Epidermal melanocyte (primary cell): ENCODE measurements at regions not wholly inside any gene's neighbourhood (a gene's known extent, or its start where the extent isn't known, plus 50 kb on each side); places are given as distances from the start of the nearest gene placed in this dataset.
A peak's percentile ranks its signal among the peaks of the same experiment; 100 is the strongest.

ENCODE experiments used
- DNase-seq: peaks from one replicate; pipeline ENCODE4 v3.0.0; 2011; ENCODE audit warnings: low spot score; ENCODE audit not compliant: insufficient read length

GRCh38 chr5:68922172-68922987, 171.4 kb upstream of the SLC30A5 start:
- DNase-seq: no peak

DNA sequence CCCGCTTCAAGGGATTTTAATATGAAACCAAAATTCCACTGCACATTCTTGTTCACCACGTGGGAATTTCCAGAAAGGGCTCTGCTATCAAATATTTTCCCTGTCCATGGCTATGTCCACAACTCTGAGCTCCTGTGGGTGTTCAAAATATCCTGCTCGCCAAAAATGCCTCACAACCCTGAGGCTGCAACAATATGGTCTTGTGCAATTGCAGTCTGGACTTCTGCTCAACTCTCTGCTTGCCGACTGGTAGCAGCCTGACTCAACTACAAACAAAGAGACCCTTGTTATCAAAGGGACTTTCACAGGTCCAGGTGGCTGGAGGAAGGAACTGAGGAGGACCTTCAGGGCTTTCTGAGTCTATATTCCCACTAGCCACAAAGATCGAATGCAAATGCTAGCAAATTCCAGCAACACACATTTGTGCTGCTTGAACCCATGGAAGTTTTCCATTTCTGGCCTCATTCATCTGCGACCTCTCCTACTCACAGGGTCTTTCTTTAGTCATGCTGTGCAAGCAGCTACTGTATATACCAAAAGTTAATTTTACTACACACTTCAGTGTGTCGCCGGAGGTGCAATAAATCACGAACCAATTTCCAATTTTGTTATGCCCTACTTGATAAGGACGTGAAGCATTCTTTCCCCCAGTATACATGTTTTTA, 169.2 kb upstream of the SLC30A5 start:
- DNase-seq: peak; percentile 49

DNA sequence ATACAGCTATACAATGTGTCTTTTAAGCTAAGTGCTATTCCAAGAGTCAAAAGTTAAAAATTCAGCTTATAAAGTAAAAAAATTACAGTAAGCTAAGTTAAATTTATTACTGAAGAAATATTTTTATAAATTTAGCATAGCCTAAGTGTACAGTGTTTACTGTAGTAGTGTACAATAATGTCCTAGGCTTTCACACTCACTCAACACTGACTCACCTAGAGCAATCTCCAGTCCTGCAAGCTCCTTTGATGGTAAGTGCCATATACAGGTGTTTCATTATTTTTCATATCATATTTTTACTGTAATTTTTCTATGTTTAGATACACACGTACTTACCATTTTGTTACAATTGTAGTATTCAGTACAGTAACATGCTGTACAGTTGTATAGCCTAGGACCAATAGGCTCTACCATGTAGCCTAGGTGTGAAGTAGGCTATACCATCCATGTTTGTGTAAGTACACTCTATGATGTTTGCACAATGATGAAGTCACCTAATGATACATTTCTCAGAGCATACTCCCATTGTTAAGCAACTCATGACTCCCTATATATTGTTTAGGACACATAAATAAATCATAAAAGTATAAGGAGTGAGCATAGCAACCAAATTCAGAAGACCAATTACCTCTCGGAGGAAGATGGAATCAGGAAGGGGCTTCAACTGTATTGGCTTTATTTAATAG, 165.1 kb upstream of the SLC30A5 start:
- DNase-seq: no peak

DNA sequence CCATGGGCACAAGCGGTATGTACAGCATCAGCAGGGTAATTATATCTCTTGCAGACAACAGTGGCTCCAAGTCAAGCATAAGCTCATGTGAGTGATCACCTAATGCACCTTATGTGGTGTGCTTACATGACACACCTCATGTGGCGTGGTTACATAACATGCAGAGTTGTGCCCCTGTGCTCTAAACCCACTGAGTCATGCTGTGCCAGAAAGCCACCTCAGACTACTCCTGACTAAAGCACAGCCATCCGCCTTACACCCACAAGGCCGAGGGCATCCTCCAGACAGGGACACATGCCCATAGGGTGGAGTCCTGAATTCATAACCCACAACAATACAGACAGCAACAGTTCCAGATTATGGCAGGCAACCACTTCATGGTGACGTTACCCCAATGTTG, 163.7 kb upstream of the SLC30A5 start:
- no peak for DNase-seq

- DNase-seq: no peak
Measured at GRCh38 chr5:68932830-68933434, 160.9 kb upstream of the SLC30A5 start.

DNA sequence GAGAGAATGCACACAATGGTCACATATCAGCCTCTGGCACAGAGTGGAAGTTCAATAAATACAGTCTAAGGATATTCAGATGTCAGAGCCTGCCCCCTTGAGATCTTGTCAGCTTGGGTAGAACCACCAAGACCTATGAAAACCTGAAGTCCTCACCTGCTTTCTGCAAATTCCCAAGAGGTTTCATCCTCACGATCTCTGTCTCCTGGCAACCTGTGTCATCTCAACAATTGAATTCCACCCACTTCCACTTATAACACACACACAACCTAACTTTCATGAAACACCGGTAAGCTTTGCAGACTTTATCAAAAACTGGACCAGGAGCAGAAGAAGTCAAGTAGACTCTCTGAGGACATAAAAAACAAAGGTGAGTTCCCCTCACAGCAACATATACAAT, 151.6 kb upstream of the SLC30A5 start:
- DNase-seq: no peak

DNA sequence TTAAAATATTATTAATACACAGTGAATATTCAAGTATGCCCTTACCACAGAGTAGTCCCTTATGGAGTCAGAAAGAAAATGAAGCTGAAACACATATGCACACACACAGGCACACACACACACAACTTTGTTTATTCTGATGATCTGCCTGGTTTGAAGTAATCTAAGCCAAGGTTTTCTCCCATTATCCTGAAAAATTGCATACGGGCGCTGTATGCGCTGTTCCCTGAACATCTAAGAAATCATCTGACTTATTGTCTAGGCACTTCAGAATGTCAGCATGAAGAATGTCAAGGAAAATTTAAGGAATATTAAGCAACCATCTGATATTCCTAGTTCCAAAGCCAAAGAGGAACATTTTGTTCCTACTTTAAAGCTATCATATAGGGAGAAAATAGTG, 147.1 kb upstream of the SLC30A5 start:
- DNase-seq: no peak

- DNase-seq: no peak
Measured at GRCh38 chr5:68947986-68948385, 145.8 kb upstream of the SLC30A5 start.

DNA sequence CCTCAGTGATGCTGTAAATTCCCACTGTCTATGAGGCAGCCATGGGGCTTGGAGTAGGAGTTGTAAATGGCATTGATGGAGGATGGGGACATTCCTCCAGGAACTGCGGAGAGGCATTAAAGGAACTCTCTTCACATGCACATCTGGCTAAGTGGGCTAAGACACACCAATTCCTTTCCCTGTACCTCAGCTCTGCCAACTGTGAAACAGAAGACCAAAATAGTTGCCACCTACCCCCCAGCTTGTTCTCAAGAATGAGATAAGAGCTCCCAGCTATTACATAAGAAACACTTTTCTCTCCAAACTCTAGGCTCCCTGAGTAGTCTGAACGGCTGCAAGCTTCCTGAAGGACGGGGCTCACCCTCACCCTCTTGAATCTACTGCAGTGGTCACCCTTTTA, 144.6 kb upstream of the SLC30A5 start:
- DNase-seq: no peak

- no peak for DNase-seq
Measured at GRCh38 chr5:68949711-68950110, 144.1 kb upstream of the SLC30A5 start.

- no peak for DNase-seq
Measured at GRCh38 chr5:68950125-68950524, 143.7 kb upstream of the SLC30A5 start.

- no peak for DNase-seq
Measured at GRCh38 chr5:68950930-68951329, 142.9 kb upstream of the SLC30A5 start.

- DNase-seq: no peak
Measured at GRCh38 chr5:68953231-68953874, 140.5 kb upstream of the SLC30A5 start.

DNA sequence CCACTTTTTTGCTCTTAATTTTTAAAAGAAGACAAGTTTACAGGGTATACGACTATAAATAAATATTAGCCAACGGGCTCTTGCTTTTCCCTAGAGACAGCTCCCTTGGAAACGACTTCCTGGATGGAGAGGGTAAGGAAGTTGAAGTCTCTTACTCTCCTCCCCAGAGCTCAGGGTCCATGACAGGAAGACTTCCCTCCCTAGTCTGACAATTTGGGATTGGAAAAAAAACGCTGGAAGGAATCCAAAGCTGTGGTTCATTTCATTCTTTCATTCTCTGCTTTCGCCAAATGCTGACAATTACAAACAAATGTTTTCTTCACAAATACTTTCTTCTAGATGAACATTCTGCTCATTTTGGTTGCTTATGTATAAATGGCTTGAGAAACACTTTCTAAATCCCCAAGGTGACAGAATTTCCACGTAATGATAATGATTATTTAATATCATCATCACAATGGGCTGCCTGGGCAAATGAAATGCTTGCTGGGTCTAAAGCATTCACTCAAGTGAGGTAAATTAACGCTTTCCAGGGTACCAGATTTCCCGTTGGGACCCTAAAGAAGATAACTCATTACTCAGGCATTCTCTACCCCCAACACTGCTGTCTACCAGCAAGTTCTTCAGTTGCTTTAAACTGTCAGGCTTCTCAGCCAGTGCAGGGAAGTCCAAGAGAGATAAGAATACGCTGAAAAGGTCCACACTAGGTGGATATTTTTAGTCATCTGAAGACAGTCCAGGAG, 139.8 kb upstream of the SLC30A5 start:
- DNase-seq: no peak

- DNase-seq: no peak
Measured at GRCh38 chr5:68954618-68954910, 139.2 kb upstream of the SLC30A5 start.

GRCh38 chr5:68957591-68957990, 136.2 kb upstream of the SLC30A5 start:
- DNase-seq: no peak

DNA sequence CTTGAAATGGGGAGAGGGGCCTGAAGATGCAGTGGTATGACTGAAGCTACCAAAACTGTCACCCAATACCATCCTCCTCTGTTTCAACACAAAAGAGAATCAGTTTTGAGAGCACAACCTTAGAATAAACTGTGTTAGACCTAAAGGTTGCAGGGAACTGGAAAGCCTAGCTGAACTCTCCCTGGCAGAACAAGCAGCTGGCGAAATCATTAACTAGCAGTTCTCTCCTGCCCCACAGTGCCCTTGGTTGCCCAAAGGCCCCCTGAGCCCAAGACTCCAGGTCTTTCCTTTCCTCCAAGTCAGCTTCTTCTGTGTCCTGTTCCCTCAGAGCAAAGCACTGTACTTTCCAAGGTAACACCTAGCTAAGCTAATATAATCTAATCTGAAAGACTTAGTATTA, 135.4 kb upstream of the SLC30A5 start:
- no peak for DNase-seq

GRCh38 chr5:68960456-68960855, 133.4 kb upstream of the SLC30A5 start:
- DNase-seq: no peak

- no peak for DNase-seq
Measured at GRCh38 chr5:68960961-68961360, 132.9 kb upstream of the SLC30A5 start.

DNA sequence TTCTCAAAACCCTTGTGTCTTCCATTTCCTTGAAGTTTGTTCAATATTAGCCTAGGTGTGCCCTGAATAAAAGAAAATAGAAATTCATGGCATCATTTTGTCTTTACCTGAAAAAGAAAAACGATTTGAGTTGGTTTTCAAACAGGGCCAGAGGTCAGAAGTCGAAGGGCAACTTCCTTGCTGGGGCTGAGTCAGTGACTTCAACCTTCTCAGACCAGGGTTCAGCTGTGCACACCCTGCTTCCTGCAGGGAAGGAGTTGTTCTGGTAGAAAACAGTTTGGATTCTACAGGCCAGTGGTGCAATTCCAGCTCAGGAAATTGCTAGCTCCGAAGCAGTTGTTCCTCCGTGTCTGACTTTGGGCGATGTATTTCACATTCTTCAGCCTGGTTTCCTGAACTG, 132.1 kb upstream of the SLC30A5 start:
- no peak for DNase-seq
